ENCODE measurements at regions not wholly inside any gene's neighbourhood (a gene's known extent, or its start where the extent isn't known, plus 50 kb on each side); places are given as distances from the start of the nearest gene placed in this dataset.

- DNase-seq (ENCODE audit: low read depth in 2 of 2, low spot score in 1 of 2), result no peak
These were observed 190.4 kb upstream of the IER5L start for GRCh38 chr9:129368444-129368978.

GRCh38 chr9:129367287-129367686 is 189.2 kb upstream of the IER5L start:
- DNase-seq (ENCODE audit: low read depth in 2 of 2, low spot score in 1 of 2), result no peak

GRCh38 chr9:129365196-129365595 is 187.1 kb upstream of the IER5L start:
- no peak for DNase-seq (ENCODE audit: low read depth in 2 of 2, low spot score in 1 of 2)

DNA sequence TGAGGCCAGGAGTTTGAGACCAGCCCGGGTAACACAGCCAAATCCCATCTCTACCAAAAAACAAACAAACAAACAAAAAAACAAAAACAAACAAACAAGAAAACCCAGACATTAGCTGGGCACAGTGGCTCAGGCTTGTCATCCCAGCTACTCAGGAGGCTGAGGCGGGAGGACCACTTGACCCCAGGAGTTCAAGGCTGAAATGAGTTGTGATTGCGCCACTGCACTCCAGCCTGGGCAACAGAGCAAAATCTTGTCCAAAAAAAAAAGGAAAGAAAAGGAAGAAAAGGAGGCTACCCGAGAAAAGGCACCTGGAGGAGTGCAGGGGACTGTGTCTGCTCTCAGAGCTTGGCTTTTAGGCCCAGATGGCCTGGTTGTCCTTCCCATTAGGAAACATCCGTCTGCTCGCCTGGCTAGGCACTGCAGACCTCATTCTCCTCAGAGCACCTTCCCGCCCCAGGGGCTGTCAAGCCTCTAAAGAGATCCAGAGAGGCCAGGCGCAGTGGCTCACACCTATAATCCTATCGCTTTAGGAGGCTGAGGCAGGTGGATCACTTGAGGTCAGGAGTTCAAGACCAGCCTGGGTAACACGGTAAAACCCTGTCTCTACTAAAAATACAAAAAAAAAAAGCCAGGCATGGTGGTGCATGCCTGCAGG is 185.3 kb upstream of the IER5L start:
- no peak for DNase-seq (ENCODE audit: low read depth in 2 of 2, low spot score in 1 of 2)

DNA sequence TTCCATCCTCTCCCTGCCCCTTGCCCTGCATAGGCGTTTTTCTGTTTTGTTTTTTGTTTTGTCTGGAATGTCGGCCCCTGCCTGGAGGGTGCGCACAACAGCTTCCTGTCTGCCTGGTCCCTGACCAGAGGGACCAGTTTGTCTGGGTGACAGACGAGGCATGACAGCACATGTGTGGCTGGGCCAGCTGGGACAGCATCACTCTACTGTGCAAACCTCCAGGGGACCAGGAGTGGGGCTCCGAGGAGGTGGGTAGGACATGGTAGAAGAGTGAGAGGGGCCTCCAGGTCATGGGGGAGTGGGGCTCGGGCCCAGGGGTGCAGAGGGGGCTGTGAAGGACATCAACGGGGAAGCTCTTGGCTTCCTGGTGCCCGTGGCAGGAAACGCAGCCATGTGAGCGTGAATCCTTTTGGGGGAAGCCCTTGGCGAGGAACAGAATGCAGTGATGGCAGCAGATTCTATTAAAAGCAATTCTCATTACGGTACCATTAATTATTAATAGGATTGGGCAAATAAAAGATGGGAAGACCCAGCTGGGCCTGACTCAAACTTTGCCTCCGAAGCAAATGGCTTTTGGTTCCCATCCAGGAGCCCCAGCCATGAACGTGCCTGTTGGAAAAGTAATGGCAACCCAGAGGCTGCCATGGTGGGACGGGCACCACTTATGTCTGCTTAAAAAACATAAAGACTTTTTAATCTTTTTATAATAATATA is 184.4 kb upstream of the IER5L start:
- DNase-seq (ENCODE audit: low read depth in 2 of 2, low spot score in 1 of 2), result no peak

- no peak for DNase-seq (ENCODE audit: low read depth in 2 of 2, low spot score in 1 of 2)
These were observed 183.1 kb upstream of the IER5L start for GRCh38 chr9:129361196-129361595.

GRCh38 chr9:129359916-129360536 is 182.0 kb upstream of the IER5L start:
- DNase-seq (ENCODE audit: low read depth in 2 of 2, low spot score in 1 of 2), result no peak

DNA sequence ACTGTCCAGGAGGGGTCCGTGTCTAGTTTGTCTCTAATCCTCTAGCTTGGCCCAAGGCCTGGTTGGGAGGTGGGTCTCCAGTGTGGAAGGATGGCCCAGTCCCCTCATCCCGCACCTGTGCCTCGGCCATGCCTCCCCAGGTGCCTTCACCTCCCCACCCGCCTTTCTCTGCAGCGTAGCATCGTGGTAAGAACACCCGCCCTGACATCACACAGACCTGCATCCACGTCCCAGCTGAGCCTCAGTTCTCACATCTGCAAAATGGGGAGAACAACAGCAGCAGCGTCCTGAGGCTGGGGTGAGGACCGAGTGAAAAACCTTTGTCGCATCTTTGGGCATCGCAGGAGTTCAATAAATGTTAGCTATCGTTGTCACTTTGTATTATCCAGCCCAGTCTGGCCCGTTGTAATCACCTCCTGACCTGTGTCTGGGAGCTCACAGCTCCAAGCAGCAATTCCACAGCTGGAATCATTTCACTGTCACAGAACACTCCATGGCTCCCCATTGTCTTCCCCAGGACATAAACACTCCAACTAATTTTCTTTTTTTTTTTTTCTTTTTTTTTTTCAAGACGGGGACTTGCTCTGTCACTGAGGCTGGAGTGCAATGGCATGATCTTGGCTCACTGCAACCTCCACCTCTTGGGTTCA is 181.2 kb upstream of the IER5L start:
- no peak for DNase-seq (ENCODE audit: low read depth in 2 of 2, low spot score in 1 of 2)

DNA sequence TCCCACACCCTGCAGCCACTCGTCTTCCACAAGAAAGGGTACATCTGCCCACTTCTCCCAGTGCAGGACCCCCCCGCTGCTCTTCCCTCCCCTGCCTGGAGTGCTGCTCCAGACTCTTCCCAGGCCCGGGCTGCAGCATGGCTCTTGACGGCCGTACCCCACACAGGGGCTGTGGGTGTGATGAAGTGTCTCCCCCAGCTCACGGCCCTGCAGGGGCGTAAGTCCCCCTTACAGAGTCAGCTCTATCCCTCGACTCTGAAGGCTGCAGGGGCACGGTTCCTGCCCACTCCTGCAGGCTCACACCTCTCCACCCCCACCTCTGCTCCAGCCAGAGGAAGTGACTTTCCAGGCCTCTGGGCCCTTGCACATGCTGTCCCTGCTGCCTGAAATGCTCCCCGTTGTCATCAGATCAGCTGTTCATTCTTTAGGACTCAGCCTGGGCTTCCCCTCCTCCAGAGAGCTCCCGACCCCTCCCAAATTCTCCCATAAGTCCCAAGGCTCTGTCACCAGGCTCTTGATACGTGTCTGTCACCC is 180.6 kb upstream of the IER5L start:
- DNase-seq (ENCODE audit: low read depth in 2 of 2, low spot score in 1 of 2), result no peak

- DNase-seq (ENCODE audit: low read depth in 2 of 2, low spot score in 1 of 2), result no peak
These were observed 179.7 kb upstream of the IER5L start for GRCh38 chr9:129357773-129358245.

DNA sequence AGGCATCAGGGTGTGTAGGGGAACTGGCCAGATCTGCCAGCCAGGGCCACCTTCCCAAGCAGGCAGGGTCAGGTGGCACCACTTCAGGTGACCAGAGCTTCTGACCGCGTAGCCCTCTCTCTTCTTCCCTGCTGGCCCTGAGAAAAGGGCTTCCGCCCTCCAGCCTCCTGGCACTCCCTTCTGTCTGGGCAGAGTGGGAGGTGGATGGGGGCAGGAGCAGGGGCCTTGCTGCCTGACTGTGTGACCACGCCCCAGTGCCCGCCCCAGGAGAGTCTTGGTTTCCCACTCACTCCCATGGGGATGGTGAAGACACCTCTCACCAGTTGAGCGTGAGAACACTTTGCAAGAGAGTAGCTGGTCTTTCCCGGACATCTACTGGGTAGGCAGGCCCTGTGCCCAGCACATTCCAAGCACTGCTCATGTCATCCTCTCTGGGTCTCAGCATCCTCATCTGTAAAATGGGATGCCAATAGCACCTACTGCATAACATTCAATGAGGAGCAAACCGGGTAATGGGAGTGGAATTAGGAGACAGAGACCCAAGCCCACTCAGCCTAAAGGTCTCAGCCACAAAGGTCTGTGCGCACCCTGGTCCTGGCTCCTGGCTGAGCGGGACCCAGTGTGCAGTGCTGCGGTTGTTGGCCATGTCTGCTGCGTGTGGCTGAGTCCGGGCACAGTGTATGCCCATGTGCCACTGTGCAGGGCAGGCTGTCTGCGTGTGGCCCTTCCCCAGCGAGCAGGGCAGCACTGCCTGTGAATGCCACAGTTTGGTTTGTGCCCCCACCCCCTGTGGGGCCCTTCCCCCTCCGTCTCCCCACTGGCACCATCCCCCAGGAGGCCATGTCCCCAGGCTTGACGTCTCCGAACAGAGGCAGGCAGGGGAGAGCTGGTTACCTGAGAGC is 179.1 kb upstream of the IER5L start:
- no peak for DNase-seq (ENCODE audit: low read depth in 2 of 2, low spot score in 1 of 2)

GRCh38 chr9:129355631-129356030 is 177.6 kb upstream of the IER5L start:
- DNase-seq (ENCODE audit: low read depth in 2 of 2, low spot score in 1 of 2), result no peak

GRCh38 chr9:129354498-129354897 is 176.4 kb upstream of the IER5L start:
- no peak for DNase-seq (ENCODE audit: low read depth in 2 of 2, low spot score in 1 of 2)

DNA sequence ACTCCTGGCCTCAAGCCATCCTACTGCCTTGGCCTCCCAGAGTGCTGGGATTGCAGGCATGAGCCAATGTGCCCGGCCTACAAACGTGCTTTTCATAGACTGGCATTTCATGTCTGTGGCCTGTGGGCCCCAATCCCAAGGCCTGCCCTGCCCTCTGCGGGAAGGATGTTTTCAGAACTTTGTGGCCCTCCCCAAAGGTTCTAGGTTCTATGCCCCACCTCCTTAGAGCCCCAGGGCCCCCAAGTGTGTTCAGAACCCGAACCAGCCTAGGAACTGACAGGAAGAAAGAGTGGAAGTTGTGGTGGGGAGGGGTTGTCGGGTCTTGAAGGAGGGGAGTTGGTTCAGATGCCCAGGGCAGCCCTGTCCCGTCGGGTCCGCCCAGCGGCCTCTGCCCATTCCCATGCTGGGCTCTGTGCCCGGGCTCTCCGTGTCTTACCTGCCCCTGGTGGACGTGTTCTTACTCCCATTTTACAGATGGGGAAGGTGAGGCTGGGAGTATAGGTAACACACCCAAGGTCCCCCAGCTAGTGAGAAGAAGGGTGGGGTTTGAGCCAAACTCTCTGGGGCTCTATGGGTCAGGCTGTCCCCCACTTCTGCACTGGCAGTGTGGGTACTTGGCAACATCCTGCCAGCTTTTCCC is 175.8 kb upstream of the IER5L start:
- no peak for DNase-seq (ENCODE audit: low read depth in 2 of 2, low spot score in 1 of 2)

DNA sequence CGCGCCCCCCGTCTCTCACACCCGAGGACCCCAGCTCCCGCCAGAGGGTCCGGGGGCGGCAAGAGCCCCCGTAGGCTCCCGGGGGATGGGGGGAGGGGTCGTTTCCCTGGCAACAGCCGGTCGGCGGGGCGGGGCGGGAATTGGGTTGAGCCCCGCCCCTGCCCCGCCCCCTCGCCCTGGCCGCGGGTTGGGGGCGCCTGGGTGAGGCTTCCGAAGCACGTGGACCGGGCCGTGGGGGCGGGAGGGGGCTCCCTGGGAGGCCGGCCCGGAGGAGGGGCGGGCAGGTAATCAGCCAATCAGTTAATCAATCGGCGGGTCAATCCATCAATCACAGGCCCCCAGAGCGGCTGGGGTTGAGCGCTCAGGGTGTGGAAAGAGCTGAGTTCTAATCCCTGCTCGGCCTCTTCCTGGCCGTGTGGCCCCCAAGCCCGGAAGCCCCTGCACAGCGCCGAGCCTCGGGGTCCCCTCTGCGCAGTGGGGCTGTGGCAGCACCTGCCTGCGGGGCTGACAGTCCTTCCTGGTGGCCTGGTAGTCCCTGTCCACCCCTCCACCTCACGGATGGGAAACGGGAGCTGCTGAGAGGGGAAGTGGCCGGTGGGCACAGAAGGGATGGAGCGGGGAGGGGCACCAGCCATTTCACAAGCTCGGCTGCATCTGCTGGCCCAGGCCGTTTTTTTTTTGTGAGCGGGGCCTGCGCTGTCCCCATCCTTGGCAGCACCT is 174.2 kb upstream of the IER5L start:
- DNase-seq (ENCODE audit: low read depth in 2 of 2, low spot score in 1 of 2), result no peak

- no peak for DNase-seq (ENCODE audit: low read depth in 2 of 2, low spot score in 1 of 2)
These were observed 173.6 kb upstream of the IER5L start for GRCh38 chr9:129351642-129352145.

DNA sequence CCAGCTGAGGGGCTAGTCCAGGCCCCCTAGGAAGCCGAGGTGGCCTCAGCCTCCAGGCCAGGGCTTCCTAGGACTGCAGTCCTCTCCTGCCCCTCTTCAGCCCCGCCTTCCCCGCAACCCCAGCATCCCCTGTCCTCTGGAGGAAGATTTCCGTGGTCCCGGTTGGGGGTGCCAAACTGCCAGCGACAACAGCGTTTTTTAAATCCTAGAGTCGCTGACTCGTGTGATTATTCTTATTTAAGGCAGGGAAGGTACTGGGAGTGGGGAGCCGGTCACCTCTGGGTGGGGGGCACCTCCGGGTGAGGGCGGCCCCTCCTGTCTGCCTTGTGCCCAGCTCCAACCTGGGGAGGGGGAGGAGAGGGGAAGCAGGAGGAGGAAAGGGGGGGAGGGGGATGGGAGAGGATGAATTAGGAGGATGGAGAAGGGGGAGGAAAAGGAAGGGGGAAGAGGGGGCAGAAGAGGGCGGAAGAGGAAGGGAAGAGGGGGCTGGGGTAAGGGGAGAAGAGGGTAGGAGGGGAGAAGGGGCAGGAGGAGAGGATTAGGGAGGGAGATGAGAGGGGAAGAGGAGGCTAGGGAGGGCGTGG is 173.1 kb upstream of the IER5L start:
- DNase-seq (ENCODE audit: low read depth in 2 of 2, low spot score in 1 of 2), result no peak

GRCh38 chr9:129350143-129350935 is 172.3 kb upstream of the IER5L start:
- no peak for DNase-seq (ENCODE audit: low read depth in 2 of 2, low spot score in 1 of 2)
